ENCODE measurements at regions not wholly inside any gene's neighbourhood (a gene's known extent, or its start where the extent isn't known, plus 50 kb on each side); places are given as distances from the start of the nearest gene placed in this dataset.

- TF ChIP-seq CTCF (IDR thresholded peaks at IDR 0.05; ENCODE audit: low read depth, low read length, missing control alignments) = no peak
- DNase-seq (ENCODE audit: low read depth) = no peak
- H3K4me3 ChIP-seq (ENCODE audit: low read depth, low read length) = no peak overlapping the region
- in situ Hi-C loops (cut with HindIII; ENCODE audit: low sequenced_read_pairs) = no loop called here
Measured at GRCh38 chr1:56227401-56227800, 352.0 kb downstream of the PLPP3 start.

- no peak for DNase-seq (ENCODE audit: low read depth)
- in situ Hi-C loops (cut with HindIII; ENCODE audit: low sequenced_read_pairs) = no loop called here
- TF ChIP-seq CTCF (IDR thresholded peaks at IDR 0.05; ENCODE audit: low read depth, low read length, missing control alignments) = no peak
- no peak overlapping the region for H3K4me3 ChIP-seq (ENCODE audit: low read depth, low read length)
Measured at GRCh38 chr1:56225964-56226815, 353.2 kb downstream of the PLPP3 start.

- DNase-seq (ENCODE audit: low read depth) = no peak
- no peak for TF ChIP-seq CTCF (IDR thresholded peaks at IDR 0.05; ENCODE audit: low read depth, low read length, missing control alignments)
- in situ Hi-C loops (cut with HindIII; ENCODE audit: low sequenced_read_pairs) = no loop called here
- H3K4me3 ChIP-seq (ENCODE audit: low read depth, low read length) = no peak overlapping the region
Measured at GRCh38 chr1:56223968-56224367, 355.4 kb downstream of the PLPP3 start.

- TF ChIP-seq CTCF (IDR thresholded peaks at IDR 0.05; ENCODE audit: low read depth, low read length, missing control alignments) = no peak
- no peak for DNase-seq (ENCODE audit: low read depth)
- H3K4me3 ChIP-seq (ENCODE audit: low read depth, low read length) = no peak overlapping the region
- in situ Hi-C loops (cut with HindIII; ENCODE audit: low sequenced_read_pairs) = no loop called here
Measured at GRCh38 chr1:56222914-56223540, 356.3 kb downstream of the PLPP3 start.

GRCh38 chr1:56220021-56220420, 359.3 kb downstream of the PLPP3 start:
- TF ChIP-seq CTCF (IDR thresholded peaks at IDR 0.05; ENCODE audit: low read depth, low read length, missing control alignments) = no peak
- no peak for DNase-seq (ENCODE audit: low read depth)
- in situ Hi-C loops (cut with HindIII; ENCODE audit: low sequenced_read_pairs) = no loop called here
- no peak overlapping the region for H3K4me3 ChIP-seq (ENCODE audit: low read depth, low read length)

GRCh38 chr1:56218023-56218422, 361.3 kb downstream of the PLPP3 start:
- DNase-seq (ENCODE audit: low read depth) = no peak
- in situ Hi-C loops (cut with HindIII; ENCODE audit: low sequenced_read_pairs) = no loop called here
- no peak overlapping the region for H3K4me3 ChIP-seq (ENCODE audit: low read depth, low read length)
- TF ChIP-seq CTCF (IDR thresholded peaks at IDR 0.05; ENCODE audit: low read depth, low read length, missing control alignments) = no peak

Measured in astrocyte of the cerebellum (primary cell).